Suprapubic skin (tissue), 4 donors: ENCODE measurements at regions not wholly inside any gene's neighbourhood (a gene's known extent, or its start where the extent isn't known, plus 50 kb on each side); places are given as distances from the start of the nearest gene placed in this dataset.

Source experiments
- EP300 ChIP-seq: sonication (generic); formaldehyde crosslinking; IDR thresholded peaks from one replicate; pipeline ENCODE4 v1.6.1; 2017; ENCODE audit warnings: antibody characterized with exemption
- POLR2A ChIP-seq, 2 donors: fragments of 450-650 bp; IDR thresholded peaks; one replicate each; pipeline ENCODE4 v1.6.1; 2017; ENCODE audit warnings: antibody characterized with exemption in 2 of 2, mild to moderate bottlenecking in 2 of 2, moderate library complexity in 2 of 2
- POLR2AphosphoS5 ChIP-seq, 3 donors: sonication (generic); formaldehyde crosslinking; IDR thresholded peaks; one replicate each; pipeline ENCODE4 v1.6.1; 2017; ENCODE audit warnings: antibody characterized with exemption in 3 of 3
- TF ChIP-seq, protein P1 (sequence below), 2 donors: fragments of 200-600 bp in 1 of 2; fragments of 450-650 bp in 1 of 2; sonication (generic) in 1 of 2; IDR thresholded peaks; one replicate each; pipeline ENCODE4 v1.5.1; 2016 to 2019; ENCODE audit warnings: antibody characterized with exemption in 2 of 2, mild to moderate bottlenecking in 1 of 2, moderate library complexity in 1 of 2

DNA sequence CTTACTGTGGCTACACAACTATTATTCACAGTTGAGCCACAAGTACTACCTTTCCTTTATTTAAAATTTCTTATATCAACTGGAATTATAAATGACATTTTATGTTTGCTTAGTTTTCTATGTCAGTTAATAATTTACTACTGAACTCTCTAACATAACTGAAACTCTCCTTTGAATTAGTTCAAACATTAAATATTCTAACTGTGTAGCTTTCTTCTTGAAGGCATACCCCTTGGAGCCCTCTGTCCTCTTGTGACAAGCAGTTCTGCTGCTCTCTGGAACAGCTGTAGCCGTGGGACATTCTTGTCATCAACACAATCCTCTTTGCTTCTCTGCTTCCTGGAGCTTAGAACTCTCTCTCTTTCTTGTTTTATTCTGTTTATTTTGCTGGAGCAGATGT is 244.8 kb downstream of the NHLRC3 start:
- TF ChIP-seq, protein P1, sequence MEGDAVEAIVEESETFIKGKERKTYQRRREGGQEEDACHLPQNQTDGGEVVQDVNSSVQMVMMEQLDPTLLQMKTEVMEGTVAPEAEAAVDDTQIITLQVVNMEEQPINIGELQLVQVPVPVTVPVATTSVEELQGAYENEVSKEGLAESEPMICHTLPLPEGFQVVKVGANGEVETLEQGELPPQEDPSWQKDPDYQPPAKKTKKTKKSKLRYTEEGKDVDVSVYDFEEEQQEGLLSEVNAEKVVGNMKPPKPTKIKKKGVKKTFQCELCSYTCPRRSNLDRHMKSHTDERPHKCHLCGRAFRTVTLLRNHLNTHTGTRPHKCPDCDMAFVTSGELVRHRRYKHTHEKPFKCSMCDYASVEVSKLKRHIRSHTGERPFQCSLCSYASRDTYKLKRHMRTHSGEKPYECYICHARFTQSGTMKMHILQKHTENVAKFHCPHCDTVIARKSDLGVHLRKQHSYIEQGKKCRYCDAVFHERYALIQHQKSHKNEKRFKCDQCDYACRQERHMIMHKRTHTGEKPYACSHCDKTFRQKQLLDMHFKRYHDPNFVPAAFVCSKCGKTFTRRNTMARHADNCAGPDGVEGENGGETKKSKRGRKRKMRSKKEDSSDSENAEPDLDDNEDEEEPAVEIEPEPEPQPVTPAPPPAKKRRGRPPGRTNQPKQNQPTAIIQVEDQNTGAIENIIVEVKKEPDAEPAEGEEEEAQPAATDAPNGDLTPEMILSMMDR (IDR thresholded peaks at IDR 0.05): no peak
- TF ChIP-seq POLR2A (IDR thresholded peaks at IDR 0.05) (no peak), POLR2AphosphoS5 (IDR thresholded peaks at IDR 0.05) (no peak), EP300 (no peak)
